ENCODE measurements at regions not wholly inside any gene's neighbourhood (a gene's known extent, or its start where the extent isn't known, plus 50 kb on each side); places are given as distances from the start of the nearest gene placed in this dataset.

- intact Hi-C loops (cut with DNase I; ENCODE audit: low total_unique reads), result no loop called here
- Histone ChIP-seq H3K36me3 (no peaks in the 10 kb centered on the region), H3K27ac (no peak overlapping the region), H3K27me3 (no peaks in the 10 kb centered on the region), H3K9me3 (no peaks in the 10 kb centered on the region), H3K4me3 (no peak overlapping the region), H3K4me1 (no peaks in the 10 kb centered on the region)
- TF ChIP-seq POLR2A (IDR thresholded peaks at IDR 0.05) (no peak), CTCF (IDR thresholded peaks at IDR 0.05) (no peak), POLR2AphosphoS5 (IDR thresholded peaks at IDR 0.05) (no peak)
- DNase-seq (ENCODE audit: low spot score in 2 of 2), result no peak
Observed at GRCh38 chr11:97354576-97354975, 964.8 kb downstream of the JRKL start.

GRCh38 chr11:97355230-97355629, 965.4 kb downstream of the JRKL start:
- intact Hi-C loops (cut with DNase I; ENCODE audit: low total_unique reads), result no loop called here
- H3K27ac ChIP-seq, result no peak overlapping the region
- no peaks in the 10 kb centered on the region for H3K27me3 ChIP-seq
- no peak overlapping the region for H3K4me3 ChIP-seq
- TF ChIP-seq POLR2A (IDR thresholded peaks at IDR 0.05) (no peak), CTCF (IDR thresholded peaks at IDR 0.05) (no peak), POLR2AphosphoS5 (IDR thresholded peaks at IDR 0.05) (no peak)
- H3K36me3 ChIP-seq, result no peaks in the 10 kb centered on the region
- no peak for DNase-seq (ENCODE audit: low spot score in 2 of 2)
- H3K4me1 ChIP-seq, result no peaks in the 10 kb centered on the region
- H3K9me3 ChIP-seq, result no peaks in the 10 kb centered on the region

- no peaks in the 10 kb centered on the region for H3K36me3 ChIP-seq
- TF ChIP-seq POLR2AphosphoS5 (IDR thresholded peaks at IDR 0.05) (no peak), POLR2A (IDR thresholded peaks at IDR 0.05) (no peak), CTCF (IDR thresholded peaks at IDR 0.05) (no peak)
- H3K4me1 ChIP-seq, result no peaks in the 10 kb centered on the region
- no peak overlapping the region for H3K4me3 ChIP-seq
- no peak overlapping the region for H3K27ac ChIP-seq
- no peaks in the 10 kb centered on the region for H3K27me3 ChIP-seq
- no peaks in the 10 kb centered on the region for H3K9me3 ChIP-seq
- no peak for DNase-seq (ENCODE audit: low spot score in 2 of 2)
- intact Hi-C loops (cut with DNase I; ENCODE audit: low total_unique reads), result no loop called here
Observed at GRCh38 chr11:97356144-97356543, 966.3 kb downstream of the JRKL start.

GRCh38 chr11:97359016-97359415, 969.2 kb downstream of the JRKL start:
- Histone ChIP-seq H3K9me3 (no peaks in the 10 kb centered on the region), H3K36me3 (no peaks in the 10 kb centered on the region), H3K4me1 (no peaks in the 10 kb centered on the region), H3K27me3 (no peaks in the 10 kb centered on the region), H3K27ac (no peak overlapping the region), H3K4me3 (no peak overlapping the region)
- no peak for DNase-seq (ENCODE audit: low spot score in 2 of 2)
- intact Hi-C loops (cut with DNase I; ENCODE audit: low total_unique reads), result no loop called here
- TF ChIP-seq POLR2A (IDR thresholded peaks at IDR 0.05) (no peak), POLR2AphosphoS5 (IDR thresholded peaks at IDR 0.05) (no peak), CTCF (IDR thresholded peaks at IDR 0.05) (no peak)

GRCh38 chr11:97361812-97362378, 972.1 kb downstream of the JRKL start:
- DNase-seq (ENCODE audit: low spot score in 2 of 2), result no peak
- Histone ChIP-seq H3K4me3 (no peak overlapping the region), H3K27ac (no peak overlapping the region), H3K9me3 (peaks cover 3 to 15% of the 10 kb centered on the region in 2 donors), H3K27me3 (no peaks in the 10 kb centered on the region), H3K4me1 (no peaks in the 10 kb centered on the region), H3K36me3 (no peaks in the 10 kb centered on the region)
- intact Hi-C loops (cut with DNase I; ENCODE audit: low total_unique reads), result no loop called here
- TF ChIP-seq CTCF (IDR thresholded peaks at IDR 0.05), result no peak
- no peak for TF ChIP-seq POLR2AphosphoS5 (IDR thresholded peaks at IDR 0.05)
- TF ChIP-seq POLR2A (IDR thresholded peaks at IDR 0.05), result no peak

All from breast epithelium (tissue), 4 donors.